Memory B cell (primary cell): ENCODE measurements at regions not wholly inside any gene's neighbourhood (a gene's known extent, or its start where the extent isn't known, plus 50 kb on each side); places are given as distances from the start of the nearest gene placed in this dataset.
"Not testable (repeated sequence)": the region's sequence is repeated elsewhere in the genome, so short reads cannot be mapped to it uniquely, and the experiment has no call there.

ENCODE experiments used
- ATAC-seq: fragments of 150-1000 bp; cut with Tn5 transposase; 2 replicates; pipeline ENCODE4 v1.10.0; 2021; ENCODE audit warnings: low read depth, mild to moderate bottlenecking, moderate library complexity
- DNase-seq, 2 donors: peaks; one replicate each; pipeline ENCODE4 v3.0.0; 2022; ENCODE audit warnings: low spot score in 2 of 2
- H3K27ac Mint-ChIP-seq: one replicate; pipeline ENCODE4 v1.8.0; 2022; ENCODE audit warnings: mild to moderate bottlenecking, moderate library complexity, mixed read lengths
- H3K27me3 Mint-ChIP-seq: one replicate; pipeline ENCODE4 v1.8.0; 2022; ENCODE audit warnings: mixed read lengths
- H3K36me3 Mint-ChIP-seq: one replicate; pipeline ENCODE4 v1.8.0; 2022; ENCODE audit warnings: mild to moderate bottlenecking, mixed read lengths
- H3K4me1 Mint-ChIP-seq: one replicate; pipeline ENCODE4 v1.8.0; 2022; ENCODE audit warnings: mixed read lengths
- H3K4me3 Mint-ChIP-seq: one replicate; pipeline ENCODE4 v1.8.0; 2022; ENCODE audit warnings: mild to moderate bottlenecking, moderate library complexity, mixed read lengths
- H3K9me3 Mint-ChIP-seq: one replicate; pipeline ENCODE4 v1.8.0; 2022; ENCODE audit warnings: mixed read lengths

DNA sequence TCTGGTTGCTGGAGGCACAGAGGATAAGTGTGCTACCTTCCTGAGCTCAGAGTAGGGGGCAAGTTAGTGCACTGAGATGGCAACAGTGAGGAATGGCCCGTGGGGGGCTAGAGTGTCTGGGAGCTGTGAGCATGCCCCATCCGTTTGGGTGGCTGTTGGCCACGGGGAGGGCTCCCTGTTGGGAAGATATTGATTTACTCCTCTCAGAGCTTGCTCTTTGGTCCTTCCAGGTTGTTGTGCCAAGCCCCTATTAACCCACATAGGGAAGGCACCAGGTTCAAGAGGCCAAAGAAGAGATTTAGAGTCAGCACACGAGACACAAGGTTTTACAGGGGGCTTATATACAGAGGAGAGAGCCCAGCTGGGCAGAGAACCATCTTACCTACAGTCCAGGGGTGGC lies 318.8 kb downstream of the TSN start:
- Mint-ChIP-seq H3K9me3 (peaks cover 2% of the 10 kb centered on the region), H3K36me3 (no peaks in the 10 kb centered on the region), H3K4me1 (no peaks in the 10 kb centered on the region), H3K4me3 (no peak overlapping the region), H3K27ac (no peak overlapping the region), H3K27me3 (no peaks in the 10 kb centered on the region)
- ATAC-seq (no peak), DNase-seq (no peak)

DNA sequence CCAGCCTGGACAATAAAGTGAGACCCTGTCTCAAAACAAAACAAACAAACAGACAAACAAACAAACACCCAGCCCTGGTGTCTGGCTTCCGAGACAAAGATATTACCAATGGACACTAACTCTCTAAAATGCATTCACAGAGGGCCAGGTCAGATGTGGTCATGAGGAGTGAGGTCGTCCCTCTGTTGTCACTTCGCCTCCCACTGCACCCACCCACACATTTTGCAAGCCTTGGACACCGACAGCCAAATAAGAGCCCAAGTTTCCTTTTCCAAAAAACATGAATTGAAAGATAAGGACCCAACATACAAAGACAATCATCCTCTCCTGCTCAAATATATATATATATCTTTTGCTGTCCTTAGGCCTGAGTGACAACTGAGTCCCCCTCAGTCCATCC lies 319.9 kb downstream of the TSN start:
- Mint-ChIP-seq H3K36me3 (no peaks in the 10 kb centered on the region), H3K9me3 (peaks cover 2% of the 10 kb centered on the region), H3K27ac (no peak overlapping the region), H3K27me3 (no peaks in the 10 kb centered on the region), H3K4me1 (no peaks in the 10 kb centered on the region), H3K4me3 (no peak overlapping the region)
- ATAC-seq (no peak), DNase-seq (no peak)

DNA sequence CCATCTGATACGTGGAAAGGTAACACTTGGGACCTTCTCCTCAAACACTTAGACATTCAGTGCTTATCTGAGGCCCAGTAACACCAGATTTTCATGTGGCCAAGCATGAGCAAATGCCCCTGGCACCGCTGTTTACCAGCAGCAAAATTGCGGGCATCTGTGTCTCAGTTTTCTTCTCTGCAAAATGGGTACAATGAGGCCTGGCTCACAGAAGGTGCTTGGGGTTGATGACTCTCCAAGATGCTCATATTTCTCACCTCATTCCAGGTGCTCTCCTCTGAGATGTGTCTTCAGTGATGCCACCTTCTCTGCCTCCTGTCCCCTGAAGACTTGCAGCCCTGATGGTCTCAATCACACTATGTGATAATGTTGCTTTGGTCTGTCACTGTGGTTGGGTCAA lies 321.7 kb downstream of the TSN start:
- no peaks in the 10 kb centered on the region for H3K36me3 Mint-ChIP-seq

DNA sequence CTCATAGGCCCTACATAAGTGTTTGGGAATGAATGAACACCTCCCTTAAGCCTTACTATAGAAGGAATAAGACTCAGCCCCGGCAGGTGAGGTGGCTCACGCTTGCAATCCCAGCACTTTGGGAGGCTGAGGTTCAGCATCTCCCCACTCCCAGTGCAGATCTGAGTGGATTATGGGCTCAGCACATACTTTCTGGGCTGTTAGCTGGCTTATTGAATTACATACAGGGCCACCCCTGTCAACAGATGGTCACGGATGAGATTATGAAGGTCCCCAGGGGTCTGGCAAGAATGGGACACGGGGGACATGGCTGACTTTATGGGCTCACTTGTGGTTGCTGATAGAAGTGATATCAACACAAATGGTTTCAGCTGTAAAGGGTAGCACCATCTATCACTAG lies 322.3 kb downstream of the TSN start:
- no peaks in the 10 kb centered on the region for H3K36me3 Mint-ChIP-seq

More for the DNA sequence above, 321.7 kb downstream of the TSN start:
- H3K27ac Mint-ChIP-seq = no peak overlapping the region
- peaks cover 2% of the 10 kb centered on the region for H3K9me3 Mint-ChIP-seq
- no peak for DNase-seq
- no peak for ATAC-seq
- peaks cover 2% of the 10 kb centered on the region for H3K4me1 Mint-ChIP-seq
- no peak overlapping the region for H3K4me3 Mint-ChIP-seq
- H3K27me3 Mint-ChIP-seq = no peaks in the 10 kb centered on the region

DNA sequence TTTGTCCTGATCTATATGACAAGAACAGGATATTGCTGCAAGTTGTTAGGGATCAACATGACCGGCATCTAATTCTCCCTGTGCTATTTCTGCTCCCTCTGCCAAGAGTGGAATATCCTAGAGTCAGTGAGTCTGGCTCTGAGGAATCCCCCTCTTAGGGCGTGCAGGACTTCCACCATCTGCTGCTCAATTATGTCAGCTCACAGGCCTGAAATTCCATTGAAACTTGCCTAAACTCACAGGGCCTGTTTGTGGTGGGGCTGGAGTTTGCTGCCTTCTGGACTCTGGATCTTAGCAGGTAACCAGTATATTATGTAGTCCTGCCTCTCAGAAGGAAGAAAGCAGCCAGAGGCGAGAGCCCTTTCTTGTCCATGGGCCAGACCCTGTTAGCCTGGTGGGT lies 323.0 kb downstream of the TSN start:
- no peak for ATAC-seq
- H3K9me3 Mint-ChIP-seq = peaks cover 2% of the 10 kb centered on the region
- H3K4me1 Mint-ChIP-seq = peaks cover 2% of the 10 kb centered on the region
- no peak for DNase-seq
- no peaks in the 10 kb centered on the region for H3K36me3 Mint-ChIP-seq
- H3K27ac Mint-ChIP-seq = no peak overlapping the region
- H3K4me3 Mint-ChIP-seq = no peak overlapping the region
- no peaks in the 10 kb centered on the region for H3K27me3 Mint-ChIP-seq

More for the DNA sequence above, 322.3 kb downstream of the TSN start:
- ATAC-seq (no peak), DNase-seq (no peak)
- peaks cover 2% of the 10 kb centered on the region for H3K4me1 Mint-ChIP-seq
- no peak overlapping the region for H3K4me3 Mint-ChIP-seq
- no peak overlapping the region for H3K27ac Mint-ChIP-seq
- H3K27me3 Mint-ChIP-seq = no peaks in the 10 kb centered on the region
- H3K9me3 Mint-ChIP-seq = peaks cover 2% of the 10 kb centered on the region

DNA sequence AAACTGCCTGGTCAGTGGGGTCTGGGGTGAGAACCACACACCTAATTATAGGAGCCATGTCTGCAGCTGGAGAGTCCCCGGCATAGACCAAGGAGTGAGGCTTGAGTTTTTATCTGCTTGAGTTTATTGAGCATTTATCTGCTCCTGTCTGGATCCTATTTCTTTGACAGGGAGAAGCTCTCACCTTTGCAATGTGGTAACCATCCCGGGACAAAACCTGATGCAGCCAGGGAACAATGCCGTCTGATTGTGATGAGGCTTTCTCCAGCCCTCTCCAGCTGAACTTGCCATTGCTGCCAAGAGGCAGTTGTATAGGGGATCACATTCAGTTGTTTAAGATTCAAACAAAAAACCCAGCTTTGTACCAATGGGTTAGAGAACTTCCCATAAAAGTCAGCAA lies 324.4 kb downstream of the TSN start:
- H3K9me3 Mint-ChIP-seq = peaks cover 2% of the 10 kb centered on the region
- DNase-seq (no peak), ATAC-seq (no peak)
- H3K27me3 Mint-ChIP-seq = no peaks in the 10 kb centered on the region
- H3K36me3 Mint-ChIP-seq = no peaks in the 10 kb centered on the region
- H3K4me3 Mint-ChIP-seq = no peak overlapping the region
- no peak overlapping the region for H3K27ac Mint-ChIP-seq
- H3K4me1 Mint-ChIP-seq = peaks cover 2% of the 10 kb centered on the region

DNA sequence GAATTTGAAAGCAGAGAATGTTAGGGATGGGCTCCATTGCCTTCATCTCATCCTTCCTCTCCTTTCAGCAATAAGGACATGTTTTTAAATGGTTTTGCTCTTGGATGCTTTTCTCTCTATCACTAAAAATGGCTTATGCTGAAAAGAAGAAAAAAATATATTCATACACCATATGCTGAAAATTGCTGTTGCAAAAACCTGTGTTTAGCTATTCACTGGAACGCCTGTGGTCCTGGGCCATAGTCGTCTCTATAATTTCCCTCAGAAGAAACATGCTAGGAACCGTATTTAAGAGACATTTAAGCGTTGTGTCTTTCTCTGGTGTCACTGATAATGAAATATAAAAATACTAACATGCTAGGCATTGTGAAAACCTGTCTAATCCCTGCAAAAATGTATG lies 324.9 kb downstream of the TSN start:
- DNase-seq = no peak
- H3K27me3 Mint-ChIP-seq = no peaks in the 10 kb centered on the region
- H3K36me3 Mint-ChIP-seq = no peaks in the 10 kb centered on the region
- H3K4me1 Mint-ChIP-seq = peaks cover 2% of the 10 kb centered on the region
- peaks cover 2% of the 10 kb centered on the region for H3K9me3 Mint-ChIP-seq
- ATAC-seq = no peak
- no peak overlapping the region for H3K27ac Mint-ChIP-seq
- H3K4me3 Mint-ChIP-seq = no peak overlapping the region

DNA sequence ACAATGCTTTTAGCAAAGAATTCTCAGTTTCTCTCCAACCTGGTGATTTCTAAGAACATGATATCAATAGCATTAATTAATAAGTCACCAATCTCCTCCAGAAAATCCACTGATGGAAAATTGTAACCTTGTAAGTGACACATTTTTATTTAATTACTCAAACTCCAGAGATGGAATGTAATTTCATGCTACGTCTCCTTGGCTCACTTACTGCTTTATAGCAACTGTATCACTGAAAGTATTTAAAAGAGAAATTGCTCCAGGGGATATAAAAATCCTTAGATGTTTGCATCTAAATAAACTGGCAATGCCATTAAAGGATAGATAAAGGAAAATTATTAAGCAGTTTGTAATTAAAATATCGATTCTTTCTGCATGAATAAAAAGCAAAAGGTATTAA lies 325.4 kb downstream of the TSN start:
- H3K4me3 Mint-ChIP-seq = no peak overlapping the region
- H3K27me3 Mint-ChIP-seq = no peaks in the 10 kb centered on the region
- peaks cover 5% of the 10 kb centered on the region for H3K9me3 Mint-ChIP-seq
- peaks cover 2% of the 10 kb centered on the region for H3K4me1 Mint-ChIP-seq
- H3K27ac Mint-ChIP-seq = no peak overlapping the region
- DNase-seq (no peak), ATAC-seq (no peak)
- H3K36me3 Mint-ChIP-seq = no peaks in the 10 kb centered on the region

DNA sequence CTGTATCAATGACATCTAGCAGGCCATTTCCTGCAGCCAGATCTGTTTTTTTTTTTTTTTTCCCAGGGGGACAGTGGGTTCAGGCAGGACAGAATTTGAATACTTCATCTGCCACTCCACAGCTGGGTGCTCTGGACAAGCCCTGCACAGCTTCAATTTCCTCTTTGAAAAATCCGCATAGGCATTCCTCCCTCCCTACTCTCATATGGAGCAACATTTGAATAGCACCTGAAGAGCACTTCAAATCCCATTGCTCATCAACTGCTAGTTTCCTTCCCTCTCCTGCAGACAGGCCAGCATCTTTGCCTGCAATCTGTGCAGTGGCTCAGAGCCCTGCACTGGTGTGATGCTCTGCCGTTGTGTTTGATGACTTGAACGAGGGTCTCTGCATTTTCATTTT lies 326.3 kb downstream of the TSN start:
- Mint-ChIP-seq H3K4me3 (no peak overlapping the region), H3K27ac (no peak overlapping the region), H3K4me1 (peaks cover 2% of the 10 kb centered on the region), H3K9me3 (peaks cover 6% of the 10 kb centered on the region), H3K27me3 (no peaks in the 10 kb centered on the region), H3K36me3 (no peaks in the 10 kb centered on the region)
- DNase-seq = no peak
- no peak for ATAC-seq

DNA sequence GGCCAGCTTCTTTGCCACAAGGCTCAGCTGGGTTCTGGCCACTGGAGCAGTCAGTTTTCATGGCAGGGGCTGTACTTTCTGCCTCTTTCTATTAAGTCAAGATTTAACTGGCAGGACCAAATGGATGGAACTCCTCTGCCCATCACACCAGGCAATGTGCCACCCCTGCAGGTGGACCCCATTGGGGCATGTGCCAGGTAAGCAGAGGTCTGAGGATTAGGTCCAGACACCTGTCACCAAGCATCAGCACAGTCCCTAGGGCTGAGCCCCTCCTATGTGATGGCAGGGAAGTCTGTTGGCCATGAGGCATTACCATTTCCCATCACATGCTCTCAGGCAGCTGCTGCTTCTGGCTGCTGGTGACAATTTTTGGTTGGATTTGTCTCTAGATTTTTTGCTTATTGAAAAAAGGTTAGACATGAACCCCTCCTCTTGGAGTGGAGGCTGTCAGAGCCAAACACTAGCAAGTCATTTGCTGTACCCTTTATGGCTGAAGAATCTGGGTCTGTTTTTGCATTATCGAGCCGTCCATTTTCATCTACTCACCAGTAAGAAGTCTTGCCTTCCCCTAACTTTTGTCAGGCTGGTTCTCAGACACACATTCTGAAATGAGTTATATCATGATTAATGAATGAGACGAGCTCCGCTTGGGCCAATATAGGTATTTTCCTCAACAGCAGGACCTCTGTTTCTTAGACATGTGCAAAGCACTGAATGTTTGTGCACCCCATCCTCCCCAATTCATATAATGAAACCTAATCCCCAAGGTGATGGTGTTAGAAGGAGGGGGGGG lies 328.0 kb downstream of the TSN start:
- no peaks in the 10 kb centered on the region for H3K27me3 Mint-ChIP-seq
- H3K9me3 Mint-ChIP-seq = peaks cover 3% of the 10 kb centered on the region
- no peak for DNase-seq
- ATAC-seq = no peak
- H3K36me3 Mint-ChIP-seq = no peaks in the 10 kb centered on the region
- no peak overlapping the region for H3K27ac Mint-ChIP-seq
- no peak overlapping the region for H3K4me3 Mint-ChIP-seq
- H3K4me1 Mint-ChIP-seq = peaks cover 2% of the 10 kb centered on the region

DNA sequence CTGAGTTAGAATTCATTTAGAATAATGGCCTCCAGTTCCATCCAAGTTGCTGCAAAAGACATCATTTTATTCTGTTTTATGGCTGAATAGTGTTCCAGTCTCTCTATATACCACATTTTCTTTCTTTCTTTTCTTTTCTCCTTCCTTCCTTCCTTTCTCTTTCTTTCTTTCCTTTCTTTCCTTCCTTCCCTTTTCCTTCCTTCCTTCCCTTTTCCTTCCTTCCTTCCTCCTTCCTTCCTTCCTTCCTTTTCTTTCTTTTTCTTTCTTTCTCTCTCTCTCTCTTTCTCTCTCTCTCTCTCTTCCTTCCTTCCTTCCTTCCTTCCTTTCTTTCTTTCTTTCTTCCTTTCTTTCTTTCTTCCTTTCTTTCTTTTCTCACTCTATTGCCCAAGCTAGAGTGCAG lies 330.2 kb downstream of the TSN start:
- H3K27me3 Mint-ChIP-seq, ATAC-seq, H3K36me3 Mint-ChIP-seq, H3K4me1 Mint-ChIP-seq, DNase-seq, H3K9me3 Mint-ChIP-seq, H3K27ac Mint-ChIP-seq, H3K4me3 Mint-ChIP-seq: not testable (repeated sequence)

DNA sequence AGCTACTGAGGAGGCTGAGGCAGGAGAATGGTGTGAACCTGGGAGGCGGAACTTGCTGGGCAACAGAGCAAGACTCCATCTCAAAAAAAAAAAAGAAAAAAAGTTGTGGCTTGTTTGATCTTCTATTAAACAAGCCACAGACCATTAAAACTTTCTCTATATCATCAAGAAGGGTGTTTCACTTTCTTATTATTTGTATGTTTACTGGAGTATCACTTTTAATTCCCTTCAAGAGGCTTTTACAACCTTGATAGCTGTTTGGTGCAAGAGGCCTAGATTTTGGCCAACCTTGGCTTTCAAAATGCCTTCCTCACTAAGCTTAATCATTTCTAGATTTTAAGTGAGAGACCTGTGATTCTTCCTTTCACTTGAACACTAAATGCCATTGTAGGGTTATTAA lies 339.1 kb downstream of the TSN start:
- Mint-ChIP-seq H3K27ac (no peak overlapping the region), H3K9me3 (no peaks in the 10 kb centered on the region), H3K27me3 (peaks cover 5% of the 10 kb centered on the region), H3K36me3 (no peaks in the 10 kb centered on the region), H3K4me3 (no peak overlapping the region), H3K4me1 (no peaks in the 10 kb centered on the region)
- no peak for DNase-seq
- ATAC-seq = no peak

DNA sequence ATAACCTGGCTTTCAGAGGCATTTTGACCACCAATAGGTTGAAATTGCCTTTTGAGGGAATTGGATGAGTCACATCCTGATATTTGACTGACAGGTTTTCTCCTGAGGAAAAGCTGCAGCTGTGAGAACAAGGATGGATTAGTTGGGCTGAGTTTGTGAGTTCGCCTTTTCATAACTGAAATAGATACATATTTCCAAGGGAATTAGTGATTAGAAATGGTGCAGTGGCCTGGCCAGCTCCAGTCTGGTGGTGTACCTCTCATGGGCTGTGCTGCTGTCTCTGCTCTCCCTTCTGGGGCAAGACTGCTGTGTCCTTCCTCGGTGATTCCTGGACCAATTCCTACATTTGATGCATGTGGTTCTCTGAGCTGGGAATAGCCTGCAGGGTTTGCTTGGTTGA lies 341.3 kb downstream of the TSN start:
- Mint-ChIP-seq H3K4me3 (no peak overlapping the region), H3K27me3 (peaks cover 5% of the 10 kb centered on the region), H3K4me1 (no peaks in the 10 kb centered on the region), H3K9me3 (no peaks in the 10 kb centered on the region), H3K36me3 (no peaks in the 10 kb centered on the region), H3K27ac (no peak overlapping the region)
- no peak for ATAC-seq
- no peak for DNase-seq

DNA sequence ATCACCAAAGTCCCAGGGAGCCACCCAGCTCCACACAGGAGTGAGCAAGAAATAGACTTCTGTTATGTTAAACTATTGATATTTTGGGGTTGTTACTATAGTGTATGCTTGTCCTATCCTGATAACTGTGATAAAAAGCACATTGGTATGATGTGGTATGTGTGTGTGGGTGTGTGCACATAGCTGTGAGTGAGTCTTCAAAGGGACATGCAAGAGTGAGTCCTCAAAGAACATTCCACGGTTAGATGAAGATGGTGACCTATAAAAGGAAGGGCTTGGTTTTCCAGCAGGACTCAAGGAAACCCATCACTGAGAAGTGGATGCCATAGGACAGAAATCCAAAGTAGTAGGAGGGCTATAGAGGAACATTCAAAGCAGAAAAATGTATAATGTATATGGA lies 342.9 kb downstream of the TSN start:
- DNase-seq (no peak), ATAC-seq (no peak)
- Mint-ChIP-seq H3K36me3 (no peaks in the 10 kb centered on the region), H3K4me3 (no peak overlapping the region), H3K9me3 (no peaks in the 10 kb centered on the region), H3K27me3 (peaks cover 5% of the 10 kb centered on the region), H3K27ac (no peak overlapping the region), H3K4me1 (no peaks in the 10 kb centered on the region)

DNA sequence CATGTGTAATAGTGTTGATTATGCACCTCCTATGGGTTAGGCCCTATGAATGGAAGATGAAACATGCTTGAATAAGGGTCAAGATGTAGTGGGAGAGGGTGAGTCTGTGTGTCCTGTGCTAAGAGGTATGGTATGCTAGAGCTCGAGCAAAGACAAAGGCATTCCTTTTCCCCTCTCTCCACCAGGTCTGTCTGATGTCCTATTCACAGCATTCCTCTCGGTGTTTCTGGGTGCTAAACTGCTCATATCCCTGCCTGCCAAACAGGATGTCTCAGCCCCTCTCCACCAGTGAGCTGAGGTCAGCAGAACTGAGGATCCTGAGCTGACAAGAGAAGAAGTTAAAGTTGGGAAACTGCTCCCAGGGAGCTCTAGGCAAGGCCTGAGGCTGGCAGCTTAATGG lies 344.9 kb downstream of the TSN start:
- H3K4me3 Mint-ChIP-seq = no peak overlapping the region

More for the DNA sequence above, 344.9 kb downstream of the TSN start:
- no peak for ATAC-seq
- Mint-ChIP-seq H3K9me3 (peaks cover 2% of the 10 kb centered on the region), H3K27me3 (peaks cover 5% of the 10 kb centered on the region), H3K27ac (no peak overlapping the region), H3K36me3 (no peaks in the 10 kb centered on the region), H3K4me1 (no peaks in the 10 kb centered on the region)
- DNase-seq = no peak
